Activated naive CD8-positive, alpha-beta T cell (primary cell): ENCODE measurements at regions not wholly inside any gene's neighbourhood (a gene's known extent, or its start where the extent isn't known, plus 50 kb on each side); places are given as distances from the start of the nearest gene placed in this dataset.
A peak's percentile ranks its signal among the peaks of the same experiment; 100 is the strongest.

Source experiments
- H3K27ac Mint-ChIP-seq: one replicate; pipeline ENCODE4 v1.8.0; 2021; ENCODE audit warnings: mixed read lengths
- H3K27me3 Mint-ChIP-seq: one replicate; pipeline ENCODE4 v1.8.0; 2021; ENCODE audit warnings: mixed read lengths
- H3K36me3 Mint-ChIP-seq: one replicate; pipeline ENCODE4 v1.8.0; 2021; ENCODE audit warnings: mixed read lengths
- H3K4me1 Mint-ChIP-seq: one replicate; pipeline ENCODE4 v1.8.0; 2021; ENCODE audit warnings: low read depth, mixed read lengths
- H3K4me3 Mint-ChIP-seq: one replicate; pipeline ENCODE4 v1.8.0; 2021; ENCODE audit warnings: mild to moderate bottlenecking, mixed read lengths
- H3K9me3 Mint-ChIP-seq: one replicate; pipeline ENCODE4 v1.8.0; 2021; ENCODE audit warnings: low read depth, mixed read lengths

GRCh38 chr22:46035742-46036557 is 59.0 kb upstream of the WNT7B start:
- Mint-ChIP-seq H3K4me1 (peaks cover 15% of the 10 kb centered on the region), H3K9me3 (no peaks in the 10 kb centered on the region), H3K27me3 (no peaks in the 10 kb centered on the region), H3K4me3 (peak overlapping the region; percentile 86), H3K27ac (peak overlapping the region; percentile 83), H3K36me3 (no peaks in the 10 kb centered on the region)

DNA sequence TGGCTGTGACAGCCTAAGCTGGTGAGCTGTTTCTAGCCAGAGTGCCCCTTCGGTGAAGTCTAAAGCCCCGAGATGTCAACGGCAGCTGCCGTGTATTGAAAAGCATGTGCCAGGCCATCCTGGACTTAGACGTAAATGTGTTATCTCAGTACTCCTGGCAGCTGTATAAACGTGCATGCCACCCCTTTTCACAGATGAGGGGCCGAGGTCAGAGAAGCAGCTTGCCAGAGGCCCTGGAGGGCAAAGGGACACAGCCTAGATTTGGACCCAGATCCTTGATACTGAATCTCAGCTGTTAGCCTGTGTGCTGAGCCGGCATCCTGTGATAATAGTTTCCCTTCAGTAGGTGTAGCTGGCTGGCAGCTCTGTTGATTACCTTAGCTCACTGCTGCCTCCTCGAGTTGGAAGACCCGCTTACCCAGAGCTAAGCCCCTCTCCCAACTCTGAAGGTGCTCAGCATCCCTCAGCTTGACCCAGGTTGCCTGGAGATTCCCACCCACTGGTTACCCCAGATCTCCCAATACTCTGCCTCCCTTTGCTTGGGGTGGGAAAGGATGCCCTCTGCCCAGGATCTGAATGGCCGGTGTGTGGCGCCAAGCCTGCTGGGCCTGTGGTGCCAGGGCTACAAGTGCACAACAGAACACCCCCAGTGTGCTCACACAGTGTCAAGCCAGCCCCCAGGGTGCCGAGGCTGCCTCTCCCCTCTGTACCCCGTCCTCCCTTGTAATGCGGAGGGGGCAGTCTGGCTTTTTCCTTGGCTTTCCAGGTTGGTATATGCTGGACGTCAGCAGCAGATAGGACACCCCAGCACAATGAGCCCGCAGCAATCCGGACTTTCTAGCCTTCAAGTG is 59.8 kb upstream of the WNT7B start:
- Mint-ChIP-seq H3K36me3 (no peaks in the 10 kb centered on the region), H3K4me3 (peak overlapping the region; percentile 86), H3K27me3 (no peaks in the 10 kb centered on the region), H3K4me1 (peaks cover 15% of the 10 kb centered on the region), H3K9me3 (no peaks in the 10 kb centered on the region), H3K27ac (peak overlapping the region; percentile 83)

- Mint-ChIP-seq H3K36me3 (no peaks in the 10 kb centered on the region), H3K4me1 (peaks cover 18% of the 10 kb centered on the region), H3K9me3 (no peaks in the 10 kb centered on the region), H3K4me3 (no peak overlapping the region), H3K27me3 (no peaks in the 10 kb centered on the region), H3K27ac (no peak overlapping the region)
Observed at GRCh38 chr22:46038174-46038487, 61.2 kb upstream of the WNT7B start.

DNA sequence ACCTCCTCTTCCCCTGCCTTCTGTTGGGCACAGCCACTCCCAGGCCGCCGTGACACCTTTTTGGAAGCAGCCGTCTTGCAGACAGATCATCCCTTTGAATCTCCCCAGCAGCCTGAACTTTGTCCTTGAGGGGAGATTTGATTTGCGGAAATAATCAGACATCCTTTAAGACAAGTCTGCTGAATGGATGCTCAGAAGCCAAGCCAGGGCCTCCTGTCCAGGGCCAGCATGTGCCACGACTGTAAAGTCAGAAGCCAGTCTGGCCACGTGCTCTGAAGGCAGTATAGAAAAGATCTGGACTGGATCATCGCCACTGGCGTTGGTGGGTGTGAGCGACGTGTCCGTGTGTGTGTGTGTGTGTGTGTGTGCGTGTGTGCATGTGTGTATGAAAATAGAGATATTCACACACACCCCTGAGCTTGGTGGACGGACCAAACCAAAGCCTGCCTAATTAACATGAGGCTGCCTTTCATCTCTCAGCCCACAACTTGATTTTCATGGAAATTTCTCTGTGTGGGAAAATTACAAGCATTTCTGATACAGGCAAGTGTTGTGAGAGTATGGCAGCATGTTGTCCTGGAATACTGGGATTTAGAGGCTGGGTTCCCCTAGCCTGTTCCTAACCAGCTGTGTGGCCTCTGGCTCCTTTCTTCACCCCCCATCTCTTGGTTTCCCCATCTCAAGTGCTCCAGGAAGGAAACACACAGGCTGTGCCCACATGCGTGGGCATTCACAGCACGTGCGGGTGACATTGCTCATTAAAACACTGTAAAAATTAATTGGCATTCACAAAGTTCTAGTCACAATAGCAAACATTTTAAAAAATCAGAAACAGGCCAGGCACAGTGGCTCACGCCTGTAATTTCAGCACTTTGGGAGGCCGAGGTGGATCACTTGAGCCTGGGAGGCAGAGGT is 61.8 kb upstream of the WNT7B start:
- Mint-ChIP-seq H3K27me3 (no peaks in the 10 kb centered on the region), H3K9me3 (no peaks in the 10 kb centered on the region), H3K4me1 (peaks cover 24% of the 10 kb centered on the region), H3K27ac (peak overlapping the region; percentile 41), H3K36me3 (no peaks in the 10 kb centered on the region), H3K4me3 (no peak overlapping the region)

- no peaks in the 10 kb centered on the region for H3K9me3 Mint-ChIP-seq
- H3K36me3 Mint-ChIP-seq, result no peaks in the 10 kb centered on the region
- H3K27ac Mint-ChIP-seq, result no peak overlapping the region
- peaks cover 30% of the 10 kb centered on the region for H3K4me1 Mint-ChIP-seq
- no peaks in the 10 kb centered on the region for H3K27me3 Mint-ChIP-seq
- no peak overlapping the region for H3K4me3 Mint-ChIP-seq
Observed at GRCh38 chr22:46039535-46039934, 62.6 kb upstream of the WNT7B start.

DNA sequence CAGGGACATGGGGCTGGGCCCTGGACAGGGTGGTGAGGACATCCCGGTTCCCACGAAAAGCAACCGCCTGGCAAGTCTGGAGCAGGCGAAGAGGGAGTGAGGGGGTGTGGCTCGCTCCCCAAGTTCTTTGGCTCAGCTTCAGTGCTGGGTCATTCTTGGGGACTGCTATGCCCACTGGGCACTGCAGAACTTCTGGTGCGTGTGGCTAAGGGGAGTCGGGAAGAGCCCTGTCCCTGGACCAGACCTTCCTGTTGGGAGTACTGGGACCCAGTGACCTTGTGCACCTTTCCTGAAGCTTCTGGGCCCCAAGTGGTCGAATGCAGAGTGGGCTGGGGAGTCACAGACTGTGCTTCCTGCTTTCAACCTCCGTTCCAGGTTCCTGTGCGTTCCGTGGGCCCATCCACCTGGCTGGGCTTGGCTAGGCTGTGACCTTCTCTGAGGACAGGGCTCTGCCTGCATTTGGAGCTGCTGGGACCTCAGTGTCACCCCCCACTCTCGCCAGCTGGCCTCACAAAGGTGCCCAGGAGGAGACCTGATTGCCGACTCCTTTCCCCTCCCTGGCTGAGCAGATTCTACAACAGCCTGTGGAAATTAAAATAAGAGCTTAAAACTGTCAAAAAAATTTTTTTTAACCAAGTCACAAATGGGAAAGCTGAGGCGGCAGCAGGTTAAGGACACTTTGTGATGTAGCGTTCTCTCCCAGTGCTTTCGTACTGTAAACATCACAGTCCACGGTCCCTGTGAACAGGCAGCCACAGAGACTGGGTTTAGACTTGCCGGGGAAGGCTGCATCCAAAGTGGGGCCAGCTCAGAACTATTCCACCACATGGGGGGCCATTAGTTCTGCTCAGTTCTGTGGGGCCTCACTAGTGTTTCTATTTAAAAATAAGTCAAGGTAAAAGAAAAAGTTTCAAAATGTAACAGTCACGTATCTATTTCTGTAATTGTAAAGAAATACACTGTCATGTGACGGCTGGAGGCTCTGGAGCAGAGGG is 63.8 kb upstream of the WNT7B start:
- H3K4me1 Mint-ChIP-seq, result peaks cover 26% of the 10 kb centered on the region
- H3K4me3 Mint-ChIP-seq, result no peak overlapping the region

GRCh38 chr22:46041642-46042041 is 64.7 kb upstream of the WNT7B start:
- Mint-ChIP-seq H3K27me3 (no peaks in the 10 kb centered on the region), H3K4me3 (no peak overlapping the region), H3K27ac (no peak overlapping the region), H3K9me3 (no peaks in the 10 kb centered on the region), H3K36me3 (no peaks in the 10 kb centered on the region), H3K4me1 (peaks cover 27% of the 10 kb centered on the region)

More for the DNA sequence above, 63.8 kb upstream of the WNT7B start:
- H3K27ac Mint-ChIP-seq, result no peak overlapping the region
- no peaks in the 10 kb centered on the region for H3K27me3 Mint-ChIP-seq
- H3K9me3 Mint-ChIP-seq, result no peaks in the 10 kb centered on the region
- H3K36me3 Mint-ChIP-seq, result no peaks in the 10 kb centered on the region

DNA sequence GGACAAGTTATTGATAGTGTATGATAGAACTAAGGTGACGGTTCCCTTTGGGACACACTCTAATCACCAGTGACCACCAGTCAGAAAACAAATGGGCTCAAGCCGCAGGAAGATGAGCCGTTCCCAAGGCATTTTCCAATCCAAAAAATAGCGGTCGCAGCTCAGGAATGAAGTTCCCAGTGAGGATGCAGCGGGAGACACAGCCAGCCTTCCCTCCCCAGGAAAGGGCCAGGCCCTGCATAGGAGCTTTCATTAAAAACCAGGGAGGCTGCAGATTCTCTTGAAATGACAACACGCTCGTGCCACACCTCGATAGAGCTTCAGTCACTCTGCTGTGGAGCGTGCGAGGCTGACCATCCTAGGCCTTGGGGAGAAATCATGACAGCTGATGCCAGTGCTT is 65.8 kb upstream of the WNT7B start:
- no peaks in the 10 kb centered on the region for H3K27me3 Mint-ChIP-seq
- H3K36me3 Mint-ChIP-seq, result no peaks in the 10 kb centered on the region
- H3K9me3 Mint-ChIP-seq, result no peaks in the 10 kb centered on the region
- peak overlapping the region; percentile 23 for H3K4me3 Mint-ChIP-seq
- no peak overlapping the region for H3K27ac Mint-ChIP-seq
- peaks cover 19% of the 10 kb centered on the region for H3K4me1 Mint-ChIP-seq

GRCh38 chr22:46043339-46043738 is 66.4 kb upstream of the WNT7B start:
- Mint-ChIP-seq H3K4me3 (peak overlapping the region; percentile 81), H3K27ac (peak overlapping the region; percentile 90), H3K4me1 (peaks cover 19% of the 10 kb centered on the region), H3K36me3 (no peaks in the 10 kb centered on the region), H3K9me3 (no peaks in the 10 kb centered on the region), H3K27me3 (no peaks in the 10 kb centered on the region)

DNA sequence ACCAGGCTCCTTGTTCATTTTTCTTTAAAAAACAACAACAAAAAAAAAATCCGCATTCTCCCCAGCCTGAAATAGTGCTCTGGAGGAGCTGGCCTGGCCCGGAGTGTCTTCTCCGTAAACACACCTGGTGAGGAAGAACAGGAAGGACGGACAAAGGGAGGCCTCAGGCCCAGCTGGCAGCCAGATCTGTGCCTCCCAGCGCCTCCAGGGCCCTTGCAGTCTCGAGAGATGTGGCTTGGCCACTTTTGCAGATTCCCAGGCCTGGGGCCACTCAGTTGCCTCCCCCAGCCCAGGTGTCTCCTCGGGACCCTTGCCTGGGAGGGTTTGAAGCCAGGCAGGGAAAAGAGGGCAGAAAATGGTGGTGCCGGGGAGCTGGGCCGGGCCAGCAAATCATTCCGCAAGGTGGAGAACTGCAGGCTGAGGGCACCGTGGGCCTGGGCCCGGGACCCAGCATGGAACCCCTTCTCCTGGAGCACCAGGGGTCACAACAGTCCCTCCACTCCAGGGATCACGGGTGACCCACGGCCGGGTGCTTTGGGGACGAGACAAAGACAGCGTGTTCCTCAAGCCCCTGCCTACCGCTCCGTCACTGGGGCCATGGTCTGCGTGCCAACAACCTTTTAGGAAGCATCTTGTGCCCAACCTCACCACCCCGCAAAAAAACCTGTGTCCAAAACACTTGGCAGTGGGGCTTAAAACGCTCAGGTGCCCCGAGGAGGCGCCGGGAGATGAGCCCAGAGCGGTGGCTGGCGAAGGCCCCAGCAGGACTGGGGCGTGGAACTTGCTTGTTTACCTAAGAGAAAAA is 67.1 kb upstream of the WNT7B start:
- Mint-ChIP-seq H3K4me1 (peaks cover 19% of the 10 kb centered on the region), H3K36me3 (no peaks in the 10 kb centered on the region), H3K27me3 (no peaks in the 10 kb centered on the region), H3K9me3 (no peaks in the 10 kb centered on the region), H3K4me3 (peak overlapping the region; percentile 81), H3K27ac (peak overlapping the region; percentile 90)

- peak overlapping the region; percentile 81 for H3K4me3 Mint-ChIP-seq
- peaks cover 19% of the 10 kb centered on the region for H3K4me1 Mint-ChIP-seq
- peak overlapping the region; percentile 90 for H3K27ac Mint-ChIP-seq
- no peaks in the 10 kb centered on the region for H3K9me3 Mint-ChIP-seq
- no peaks in the 10 kb centered on the region for H3K27me3 Mint-ChIP-seq
- H3K36me3 Mint-ChIP-seq, result no peaks in the 10 kb centered on the region
Observed at GRCh38 chr22:46044621-46045458, 67.9 kb upstream of the WNT7B start.

DNA sequence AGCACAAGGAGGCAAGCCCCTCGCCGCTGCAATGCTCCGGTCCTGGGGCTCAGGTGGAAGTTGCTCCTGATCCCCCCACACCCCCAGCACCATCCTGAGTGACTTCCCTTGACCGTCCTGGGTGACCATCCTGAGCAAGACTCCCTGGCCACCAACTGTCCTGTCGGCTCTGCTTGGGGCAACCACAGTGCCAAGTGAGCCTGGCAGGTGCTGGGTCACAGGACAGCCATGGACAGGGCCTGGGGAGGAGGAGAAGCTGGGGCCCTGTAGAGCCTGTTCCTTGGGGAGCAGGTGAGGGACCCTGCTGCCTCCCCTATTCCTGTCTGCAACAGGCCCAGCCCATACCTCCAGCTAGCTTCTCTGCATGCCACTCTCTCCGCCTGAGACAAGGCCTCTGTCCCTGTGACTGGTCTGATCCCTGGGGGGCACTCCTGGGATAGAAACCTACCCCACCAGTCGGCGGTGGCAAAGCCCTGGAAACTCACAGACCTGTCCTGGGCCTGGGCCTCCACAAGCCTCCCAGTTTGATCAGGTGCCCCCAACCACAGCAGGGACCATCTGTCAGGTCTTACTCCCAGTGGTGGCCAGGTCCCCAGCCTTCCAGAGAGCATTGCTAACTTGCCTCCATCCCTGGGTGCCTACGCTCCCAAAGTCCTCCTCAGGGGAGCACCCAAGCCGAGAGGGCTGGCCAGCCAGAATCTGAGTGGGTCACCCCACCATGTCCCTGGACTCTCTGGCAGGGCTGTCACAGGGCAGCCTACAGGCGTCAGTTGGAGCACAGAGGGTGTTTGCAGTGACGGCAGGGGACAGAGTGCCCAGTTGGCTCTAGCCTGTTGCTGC is 68.7 kb upstream of the WNT7B start:
- peaks cover 20% of the 10 kb centered on the region for H3K4me1 Mint-ChIP-seq
- H3K4me3 Mint-ChIP-seq, result peak overlapping the region; percentile 73
- H3K27me3 Mint-ChIP-seq, result no peaks in the 10 kb centered on the region
- no peaks in the 10 kb centered on the region for H3K36me3 Mint-ChIP-seq
- H3K27ac Mint-ChIP-seq, result peak overlapping the region; percentile 54
- no peaks in the 10 kb centered on the region for H3K9me3 Mint-ChIP-seq
